GM23338 (cell line): ENCODE measurements at regions not wholly inside any gene's neighbourhood (a gene's known extent, or its start where the extent isn't known, plus 50 kb on each side); places are given as distances from the start of the nearest gene placed in this dataset.

ENCODE experiments used
- ATAC-seq: fragments of 200-7000 bp; cut with Tn5 transposase; 3 replicates; pipeline ENCODE4 v1.9.1; 2020
- DNase-seq: peaks from one replicate; pipeline ENCODE4 v3.0.0-alpha.2; 2015; ENCODE audit warnings: low spot score
- H2AFZ ChIP-seq: fragments of 200-600 bp; sonication (generic); 2 replicates; pipeline ENCODE4 v1.8.0; 2016; ENCODE audit warnings: antibody characterized with exemption, mild to moderate bottlenecking, moderate library complexity
- H3F3A ChIP-seq: fragments of 200-600 bp; sonication (generic); replicated peaks from 2 replicates; pipeline ENCODE4 v1.8.0; 2017; ENCODE audit warnings: antibody characterized with exemption, mixed run types, low read depth
- H3K27ac ChIP-seq: fragments of 200-600 bp; sonication (generic); 2 replicates; pipeline ENCODE4 v1.6.1; 2016; ENCODE audit warnings: low read depth
- H3K27me3 ChIP-seq: fragments of 200-600 bp; sonication (generic); 2 replicates; pipeline ENCODE4 v1.8.0; 2016; ENCODE audit warnings: mild to moderate bottlenecking, mixed run types, moderate library complexity; ENCODE audit not compliant: insufficient read depth
- H3K36me3 ChIP-seq: fragments of 200-600 bp; sonication (generic); 2 replicates; pipeline ENCODE4 v1.8.0; 2016; ENCODE audit warnings: mild to moderate bottlenecking; ENCODE audit not compliant: insufficient read depth
- H3K4me1 ChIP-seq: fragments of 200-600 bp; sonication (generic); 2 replicates; pipeline ENCODE4 v1.8.0; 2016; ENCODE audit warnings: mild to moderate bottlenecking, moderate library complexity; ENCODE audit not compliant: insufficient read depth
- H3K4me2 ChIP-seq: fragments of 200-600 bp; sonication (generic); 2 replicates; pipeline ENCODE4 v1.7.1; 2017; ENCODE audit warnings: mixed run types
- H3K4me3 ChIP-seq: fragments of 200-600 bp; sonication (generic); 2 replicates; pipeline ENCODE4 v1.6.1; 2016; ENCODE audit warnings: mixed run types
- H3K79me2 ChIP-seq: fragments of 200-600 bp; sonication (generic); replicated peaks from 2 replicates; pipeline ENCODE4 v1.8.0; 2017; ENCODE audit warnings: mild to moderate bottlenecking; ENCODE audit not compliant: insufficient read depth
- H3K9me2 ChIP-seq: fragments of 200-600 bp; sonication (generic); 2 replicates; pipeline ENCODE4 v1.8.0; 2017; ENCODE audit not compliant: insufficient read depth
- H4K20me1 ChIP-seq: fragments of 200-600 bp; sonication (generic); replicated peaks from 2 replicates; pipeline ENCODE4 v1.8.0; 2017; ENCODE audit warnings: mild to moderate bottlenecking; ENCODE audit not compliant: insufficient read depth
- H3K27ac Mint-ChIP-seq: 2 replicates; pipeline ENCODE4 v1.8.0; 2020; ENCODE audit warnings: inconsistent platforms, mild to moderate bottlenecking, moderate library complexity, mixed read lengths
- H3K27me3 Mint-ChIP-seq: 3 replicates; pipeline ENCODE4 v1.8.0; 2022; ENCODE audit warnings: low read depth, mild to moderate bottlenecking, moderate library complexity, mixed read lengths, inconsistent platforms; ENCODE audit not compliant: insufficient read depth, poor library complexity
- H3K36me3 Mint-ChIP-seq: 3 replicates; pipeline ENCODE4 v1.8.0; 2021; ENCODE audit warnings: low read depth, mild to moderate bottlenecking, inconsistent platforms, moderate library complexity, mixed read lengths
- H3K4me1 Mint-ChIP-seq: 3 replicates; pipeline ENCODE4 v1.8.0; 2020; ENCODE audit warnings: mild to moderate bottlenecking, inconsistent platforms, mixed read lengths
- H3K4me3 Mint-ChIP-seq: 3 replicates; pipeline ENCODE4 v1.8.0; 2021; ENCODE audit warnings: moderate library complexity, mild to moderate bottlenecking, inconsistent platforms, mixed read lengths
- H3K9me3 Mint-ChIP-seq: 3 replicates; pipeline ENCODE4 v1.8.0; 2020; ENCODE audit warnings: moderate library complexity, mild to moderate bottlenecking, inconsistent platforms, mixed read lengths
- CTCF ChIP-seq, 2 experiments: fragments of 200-600 bp in 1 of 2; sonication (generic) in 1 of 2; conservative IDR thresholded peaks; 2 replicates each; pipeline versions ENCODE4 v1.5.1 to v1.6.1; 2016 to 2017; ENCODE audit warnings: antibody characterized with exemption in 2 of 2, low read depth in 2 of 2, mild to moderate bottlenecking in 2 of 2, moderate library complexity in 1 of 2
- NANOG ChIP-seq: IDR thresholded peaks from 2 replicates; pipeline ENCODE4 v1.6.1; 2016; ENCODE audit warnings: antibody characterized with exemption, borderline replicate concordance
- POLR2AphosphoS5 ChIP-seq: IDR thresholded peaks from 2 replicates; pipeline ENCODE4 v1.6.1; 2016; ENCODE audit warnings: antibody characterized with exemption, low read depth
- REST ChIP-seq: IDR thresholded peaks from one replicate; pipeline ENCODE4 v1.6.1; 2018; ENCODE audit warnings: antibody characterized with exemption; ENCODE audit not compliant: unreplicated experiment
- ZNF331 ChIP-seq: fragments of 250-450 bp; sonication (Bioruptor Pico); IDR thresholded peaks from 2 replicates; pipeline ENCODE4 v1.5.0; 2020; ENCODE audit warnings: low read depth, mild to moderate bottlenecking, moderate library complexity
- ZNF462 ChIP-seq: fragments of 250-450 bp; sonication (Bioruptor Pico); IDR thresholded peaks from 2 replicates; pipeline ENCODE4 v1.5.0; 2020; ENCODE audit warnings: mild to moderate bottlenecking, moderate library complexity

GRCh38 chrX:96425200-96425599 lies 259.4 kb upstream of the DIAPH2 start:
- H3K36me3 Mint-ChIP-seq = no peaks in the 10 kb centered on the region
- H3K27me3 Mint-ChIP-seq = peaks cover 2% of the 10 kb centered on the region
- no peak overlapping the region for H3K27ac Mint-ChIP-seq
- no peak for TF ChIP-seq ZNF331
- no peak for TF ChIP-seq CTCF (conservative IDR thresholded peaks at IDR 0.05; ENCODE audit: low read depth in 2 of 2)
- TF ChIP-seq NANOG = no peak
- no peak for TF ChIP-seq ZNF462 (CRISPR knock-in tag)
- no peak for TF ChIP-seq REST
- TF ChIP-seq POLR2AphosphoS5 = no peak
- Histone ChIP-seq H3K4me2 (no peak overlapping the region), H3F3A (no peaks in the 10 kb centered on the region), H3K9me2 (no peaks in the 10 kb centered on the region), H4K20me1 (no peaks in the 10 kb centered on the region), H3K4me1 (no peaks in the 10 kb centered on the region), H3K4me3 (no peak overlapping the region), H3K27me3 (no peaks in the 10 kb centered on the region), H3K27ac (no peak overlapping the region), H3K79me2 (no peaks in the 10 kb centered on the region), H3K36me3 (no peaks in the 10 kb centered on the region), H2AFZ (no peak overlapping the region)
- H3K4me1 Mint-ChIP-seq = no peaks in the 10 kb centered on the region
- H3K9me3 Mint-ChIP-seq = no peaks in the 10 kb centered on the region; the same call in 2 of the 3 replicates
- H3K4me3 Mint-ChIP-seq = no peak overlapping the region
- ATAC-seq (no peak), DNase-seq (no peak)
